SK-N-MC (cell line): ENCODE measurements at regions not wholly inside any gene's neighbourhood (a gene's known extent, or its start where the extent isn't known, plus 50 kb on each side); places are given as distances from the start of the nearest gene placed in this dataset.

Experiments used
- EZH2 ChIP-seq: fragments of 200-600 bp; sonication (generic); IDR thresholded peaks from one replicate; pipeline ENCODE4 v1.6.1; 2017; ENCODE audit warnings: antibody characterized with exemption
- FOXP2 ChIP-seq: optimal IDR thresholded peaks from 2 replicates; pipeline ENCODE3; 2011; ENCODE audit warnings: mild to moderate bottlenecking, moderate library complexity; ENCODE audit not compliant: insufficient read depth; ENCODE audit errors: extremely low read length, control extremely low read depth
- POLR2AphosphoS5 ChIP-seq: IDR thresholded peaks from 2 replicates; pipeline ENCODE4 v1.6.1; 2012; ENCODE audit warnings: mild to moderate bottlenecking, low read depth, low read length, borderline replicate concordance

GRCh38 chr9:87216897-87217455 lies 269.7 kb upstream of the GAS1 start:
- TF ChIP-seq POLR2AphosphoS5 (no peak), EZH2 (no peak), FOXP2 (no peak)
